Mesothelial cell of epicardium (in vitro differentiated cells): ENCODE measurements at regions not wholly inside any gene's neighbourhood (a gene's known extent, or its start where the extent isn't known, plus 50 kb on each side); places are given as distances from the start of the nearest gene placed in this dataset.

Experiments used
- DNase-seq, 2 experiments: peaks; one replicate each; pipeline ENCODE4 v3.0.0; 2021; ENCODE audit warnings: low spot score in 2 of 2; ENCODE audit not compliant: unreplicated experiment in 2 of 2
- H3K27ac Mint-ChIP-seq: 2 replicates; pipeline ENCODE4 v1.8.0; 2021; ENCODE audit warnings: mixed read lengths
- H3K27me3 Mint-ChIP-seq: 2 replicates; pipeline ENCODE4 v1.8.0; 2021; ENCODE audit warnings: low read depth, mixed read lengths
- H3K36me3 Mint-ChIP-seq: 2 replicates; pipeline ENCODE4 v1.8.0; 2021; ENCODE audit warnings: mixed read lengths
- H3K4me1 Mint-ChIP-seq: 2 replicates; pipeline ENCODE4 v1.8.0; 2021; ENCODE audit warnings: mixed read lengths
- H3K4me3 Mint-ChIP-seq: 2 replicates; pipeline ENCODE4 v1.8.0; 2021; ENCODE audit warnings: mild to moderate bottlenecking, moderate library complexity, mixed read lengths
- H3K9me3 Mint-ChIP-seq: 2 replicates; pipeline ENCODE4 v1.8.0; 2021; ENCODE audit warnings: mixed read lengths
- TF ChIP-seq, protein P1 (sequence below): fragments of 200-600 bp; sonication (generic); IDR thresholded peaks from one replicate; pipeline ENCODE4 v1.5.0; 2021; ENCODE audit warnings: antibody characterized with exemption; ENCODE audit not compliant: unreplicated experiment

DNA sequence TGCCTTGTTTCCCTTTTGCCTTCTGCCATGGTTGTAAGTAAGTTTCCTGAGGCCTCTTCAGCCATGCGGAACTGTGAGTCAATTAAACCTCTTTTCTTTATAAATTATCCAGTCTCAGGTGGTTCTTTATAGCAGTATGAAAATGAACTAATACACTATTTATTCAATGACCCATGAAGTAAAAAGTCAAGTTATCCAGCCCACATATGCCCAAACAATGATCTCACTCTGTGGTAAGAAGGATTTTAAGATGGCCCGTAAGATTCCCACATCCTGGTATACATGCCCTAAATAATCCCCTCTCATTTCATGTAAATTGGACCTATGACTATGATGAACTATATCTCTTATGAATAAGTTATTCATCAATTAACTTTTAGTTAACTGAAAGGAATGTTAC, 1008.3 kb upstream of the B3GALT2 start:
- H3K9me3 Mint-ChIP-seq = peaks cover 9% of the 10 kb centered on the region
- DNase-seq = no peak
- TF ChIP-seq, protein P1, sequence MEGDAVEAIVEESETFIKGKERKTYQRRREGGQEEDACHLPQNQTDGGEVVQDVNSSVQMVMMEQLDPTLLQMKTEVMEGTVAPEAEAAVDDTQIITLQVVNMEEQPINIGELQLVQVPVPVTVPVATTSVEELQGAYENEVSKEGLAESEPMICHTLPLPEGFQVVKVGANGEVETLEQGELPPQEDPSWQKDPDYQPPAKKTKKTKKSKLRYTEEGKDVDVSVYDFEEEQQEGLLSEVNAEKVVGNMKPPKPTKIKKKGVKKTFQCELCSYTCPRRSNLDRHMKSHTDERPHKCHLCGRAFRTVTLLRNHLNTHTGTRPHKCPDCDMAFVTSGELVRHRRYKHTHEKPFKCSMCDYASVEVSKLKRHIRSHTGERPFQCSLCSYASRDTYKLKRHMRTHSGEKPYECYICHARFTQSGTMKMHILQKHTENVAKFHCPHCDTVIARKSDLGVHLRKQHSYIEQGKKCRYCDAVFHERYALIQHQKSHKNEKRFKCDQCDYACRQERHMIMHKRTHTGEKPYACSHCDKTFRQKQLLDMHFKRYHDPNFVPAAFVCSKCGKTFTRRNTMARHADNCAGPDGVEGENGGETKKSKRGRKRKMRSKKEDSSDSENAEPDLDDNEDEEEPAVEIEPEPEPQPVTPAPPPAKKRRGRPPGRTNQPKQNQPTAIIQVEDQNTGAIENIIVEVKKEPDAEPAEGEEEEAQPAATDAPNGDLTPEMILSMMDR = no peak
- no peaks in the 10 kb centered on the region for H3K4me1 Mint-ChIP-seq
- H3K27ac Mint-ChIP-seq = no peak overlapping the region
- H3K36me3 Mint-ChIP-seq = no peaks in the 10 kb centered on the region
- H3K27me3 Mint-ChIP-seq = no peaks in the 10 kb centered on the region
- H3K4me3 Mint-ChIP-seq = no peak overlapping the region

DNA sequence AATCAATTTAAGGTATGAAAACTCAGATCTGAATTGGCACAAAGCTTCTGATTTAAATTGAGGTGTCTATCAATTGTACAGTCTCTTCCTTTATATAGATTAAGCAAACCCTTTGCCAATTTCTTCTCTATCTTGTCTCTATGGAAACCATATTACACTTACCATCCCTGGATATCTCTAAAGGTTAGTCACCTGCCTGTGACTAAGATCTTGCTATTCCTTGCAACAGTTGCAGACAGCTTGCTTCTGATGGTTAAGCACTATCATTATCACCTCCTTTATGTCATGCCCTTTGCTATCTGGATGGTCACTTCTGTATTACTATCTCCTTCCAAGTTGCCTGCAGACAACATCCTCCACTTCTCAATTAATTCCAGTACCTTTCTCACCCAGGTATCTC, 998.6 kb upstream of the B3GALT2 start:
- Mint-ChIP-seq H3K36me3 (no peaks in the 10 kb centered on the region), H3K4me1 (no peaks in the 10 kb centered on the region), H3K4me3 (no peak overlapping the region)

DNA sequence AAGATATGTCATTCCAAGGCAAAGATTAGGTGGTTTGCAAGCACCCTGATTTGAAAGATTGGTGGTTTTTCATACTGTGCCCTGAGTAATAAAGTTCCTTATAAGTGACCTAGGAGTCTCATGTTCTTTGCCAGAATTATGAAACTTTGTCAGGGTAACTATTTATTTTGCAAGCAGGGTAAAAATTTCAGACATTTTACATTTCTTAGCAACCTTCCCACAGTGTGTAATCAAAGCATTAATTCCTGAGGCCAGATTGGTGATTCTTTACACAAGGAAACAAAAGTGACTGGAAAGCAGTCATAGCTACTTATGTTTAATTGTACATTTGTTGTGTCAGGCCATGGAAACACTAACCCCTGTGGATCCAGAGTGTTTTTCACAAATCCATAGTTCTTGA, 998.0 kb upstream of the B3GALT2 start:
- TF ChIP-seq, protein P1 = no peak
- no peak overlapping the region for H3K4me3 Mint-ChIP-seq

More for the DNA sequence above, 998.6 kb upstream of the B3GALT2 start:
- DNase-seq = no peak
- TF ChIP-seq, protein P1 = no peak
- no peak overlapping the region for H3K27ac Mint-ChIP-seq
- H3K27me3 Mint-ChIP-seq = no peaks in the 10 kb centered on the region
- H3K9me3 Mint-ChIP-seq = peaks cover 4% of the 10 kb centered on the region

DNA sequence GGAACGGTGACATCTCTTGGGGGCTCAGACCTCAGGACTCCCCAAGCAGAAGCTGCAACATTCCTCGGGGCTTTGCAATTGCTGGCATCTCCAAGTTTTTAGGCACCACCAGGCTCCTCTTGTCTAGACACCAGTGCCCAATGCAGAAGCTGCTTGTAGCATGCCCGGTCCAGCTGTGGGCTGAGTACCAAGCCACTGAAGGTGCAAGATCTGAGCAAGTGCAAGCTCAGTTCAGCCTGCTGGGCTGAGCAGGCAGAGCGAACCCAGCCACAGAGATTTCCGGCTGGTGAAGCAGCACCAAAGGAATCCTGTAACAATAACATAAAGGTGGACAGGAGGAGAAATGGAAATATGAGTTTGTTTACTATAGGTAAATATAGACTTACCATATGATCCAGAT, 995.4 kb upstream of the B3GALT2 start:
- no peaks in the 10 kb centered on the region for H3K36me3 Mint-ChIP-seq
- no peaks in the 10 kb centered on the region for H3K4me1 Mint-ChIP-seq
- TF ChIP-seq, protein P1 = no peak
- DNase-seq = no peak
- H3K27ac Mint-ChIP-seq = no peak overlapping the region
- H3K9me3 Mint-ChIP-seq = peaks cover 4% of the 10 kb centered on the region
- no peak overlapping the region for H3K4me3 Mint-ChIP-seq
- no peaks in the 10 kb centered on the region for H3K27me3 Mint-ChIP-seq

More for the DNA sequence above, 998.0 kb upstream of the B3GALT2 start:
- H3K27ac Mint-ChIP-seq = no peak overlapping the region
- no peaks in the 10 kb centered on the region for H3K4me1 Mint-ChIP-seq
- H3K36me3 Mint-ChIP-seq = no peaks in the 10 kb centered on the region
- peaks cover 4% of the 10 kb centered on the region for H3K9me3 Mint-ChIP-seq
- no peak for DNase-seq
- H3K27me3 Mint-ChIP-seq = no peaks in the 10 kb centered on the region

DNA sequence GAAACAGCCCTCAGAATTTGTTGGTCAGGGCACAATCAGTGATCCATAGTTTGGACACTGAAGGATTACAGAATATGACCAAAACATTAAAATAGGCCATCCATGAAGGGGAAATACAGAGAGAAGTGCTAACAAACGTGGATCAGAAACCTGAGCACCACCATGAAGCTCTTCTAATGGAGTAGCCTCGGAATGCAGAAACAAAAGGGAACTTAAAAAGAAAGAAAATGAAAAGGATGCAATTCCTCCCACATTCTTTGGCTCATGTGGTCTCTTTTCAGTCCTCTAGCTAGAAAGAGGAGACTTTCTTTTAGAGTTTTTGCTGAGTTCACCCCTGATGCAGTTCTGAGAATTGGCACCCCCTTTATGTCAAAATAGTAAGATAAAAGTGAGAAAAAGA, 989.8 kb upstream of the B3GALT2 start:
- TF ChIP-seq, protein P1 = no peak
- H3K27ac Mint-ChIP-seq = no peak overlapping the region
- no peak for DNase-seq
- H3K9me3 Mint-ChIP-seq = peaks cover 6% of the 10 kb centered on the region
- no peaks in the 10 kb centered on the region for H3K36me3 Mint-ChIP-seq
- peaks cover 11% of the 10 kb centered on the region for H3K4me1 Mint-ChIP-seq
- H3K4me3 Mint-ChIP-seq = no peak overlapping the region
- no peaks in the 10 kb centered on the region for H3K27me3 Mint-ChIP-seq

DNA sequence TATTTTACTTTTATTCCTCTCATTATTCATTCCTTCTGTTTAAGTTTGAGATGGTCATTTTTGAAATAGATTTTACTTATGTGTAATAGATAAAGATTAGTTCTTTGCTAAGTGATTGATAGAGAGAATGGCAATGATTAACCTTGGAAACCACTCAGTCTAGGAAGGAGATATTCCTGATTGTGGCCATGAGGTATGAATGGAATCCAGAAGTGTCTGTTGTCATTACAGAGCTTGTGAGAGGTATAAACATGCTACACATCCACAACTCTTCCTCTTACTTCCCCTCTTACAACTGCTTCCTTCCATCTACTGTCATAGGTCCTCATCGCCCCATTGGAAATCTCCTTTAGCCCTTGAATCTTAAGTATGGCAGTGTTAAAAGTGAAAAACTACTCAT, 988.8 kb upstream of the B3GALT2 start:
- Mint-ChIP-seq H3K4me1 (peaks cover 11% of the 10 kb centered on the region), H3K27ac (peak overlapping the region; percentile 61), H3K4me3 (no peak overlapping the region), H3K27me3 (no peaks in the 10 kb centered on the region), H3K9me3 (peaks cover 15% of the 10 kb centered on the region), H3K36me3 (peaks cover 4% of the 10 kb centered on the region)
- DNase-seq = no peak
- TF ChIP-seq, protein P1 = no peak
